Activated CD4-positive, alpha-beta T cell treated with anti-CD3 and anti-CD28 coated beads, Interleukin-2, amount 10 ng/mL, durations not matched to agents 24 days and 14 days (primary cell): ENCODE measurements at regions not wholly inside any gene's neighbourhood (a gene's known extent, or its start where the extent isn't known, plus 50 kb on each side); places are given as distances from the start of the nearest gene placed in this dataset.

Experiments used
- DNase-seq: peaks from one replicate; pipeline ENCODE4 v3.0.0; 2022
- H3K27ac Mint-ChIP-seq: one replicate; pipeline ENCODE4 v1.8.0; 2022; ENCODE audit warnings: mild to moderate bottlenecking, mixed read lengths
- H3K27me3 Mint-ChIP-seq: one replicate; pipeline ENCODE4 v1.8.0; 2022; ENCODE audit warnings: mixed read lengths
- H3K36me3 Mint-ChIP-seq: one replicate; pipeline ENCODE4 v1.8.0; 2022; ENCODE audit warnings: low read depth, mild to moderate bottlenecking, mixed read lengths
- H3K4me1 Mint-ChIP-seq: one replicate; pipeline ENCODE4 v1.8.0; 2021; ENCODE audit warnings: mixed read lengths
- H3K4me3 Mint-ChIP-seq: one replicate; pipeline ENCODE4 v1.8.0; 2022; ENCODE audit warnings: mild to moderate bottlenecking, moderate library complexity, mixed read lengths
- H3K9me3 Mint-ChIP-seq: one replicate; pipeline ENCODE4 v1.8.0; 2021; ENCODE audit warnings: mixed read lengths
- intact Hi-C: fragments of 100-400 bp; cut with micrococcal nuclease; formaldehyde crosslinking; loops from one replicate; pipeline ENCODE4 v1.15.1; 2023

DNA sequence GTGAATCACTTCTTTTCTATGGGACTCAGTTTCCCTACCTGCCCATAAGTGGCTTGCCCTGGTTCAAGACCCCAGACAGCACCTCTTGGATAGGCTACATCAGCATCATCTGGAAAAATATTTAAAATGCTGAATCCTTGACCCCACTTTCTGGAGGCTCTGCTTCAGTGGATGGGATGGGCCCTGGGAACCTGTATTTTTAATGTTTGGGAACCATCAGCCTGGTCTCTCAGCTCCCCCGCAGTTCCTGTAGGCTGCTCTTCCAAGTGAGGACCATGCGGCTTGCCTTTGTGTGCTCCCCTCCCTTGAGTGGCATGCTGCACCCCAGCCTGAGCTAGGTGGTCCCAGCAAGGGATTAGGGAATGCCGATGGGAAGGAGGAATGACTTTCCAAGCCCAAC lies 68.3 kb upstream of the CRHR1 start:
- no peaks in the 10 kb centered on the region for H3K4me1 Mint-ChIP-seq
- H3K9me3 Mint-ChIP-seq, result no peaks in the 10 kb centered on the region
- no peak overlapping the region for H3K4me3 Mint-ChIP-seq
- intact Hi-C loops, result no loop called here
- H3K27me3 Mint-ChIP-seq, result peaks cover 34% of the 10 kb centered on the region
- DNase-seq, result no peak
- H3K27ac Mint-ChIP-seq, result no peak overlapping the region
- no peaks in the 10 kb centered on the region for H3K36me3 Mint-ChIP-seq

DNA sequence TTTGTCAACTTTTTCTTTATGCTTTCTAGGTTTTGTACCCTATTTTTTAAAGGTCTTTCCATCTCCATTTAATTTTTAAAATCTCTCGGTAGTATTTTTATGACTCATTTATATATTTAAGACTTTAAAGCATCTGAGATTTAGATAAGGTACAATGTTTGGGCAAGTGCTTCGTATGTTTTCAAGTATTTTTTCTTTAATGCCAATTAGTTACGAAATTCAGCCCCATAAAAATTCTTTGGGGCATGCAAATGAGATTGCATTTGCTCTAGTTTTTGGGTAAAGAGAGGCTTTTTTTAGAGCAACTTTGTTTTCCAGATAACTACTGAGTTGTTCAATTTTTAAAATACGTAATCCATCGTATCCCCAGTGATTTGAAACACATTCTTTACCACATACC lies 65.3 kb upstream of the CRHR1 start:
- peaks cover under 1% of the 10 kb centered on the region for H3K9me3 Mint-ChIP-seq
- peaks cover 35% of the 10 kb centered on the region for H3K27me3 Mint-ChIP-seq
- H3K4me1 Mint-ChIP-seq, result no peaks in the 10 kb centered on the region
- H3K4me3 Mint-ChIP-seq, result no peak overlapping the region
- H3K36me3 Mint-ChIP-seq, result no peaks in the 10 kb centered on the region
- intact Hi-C loops, result no loop called here
- H3K27ac Mint-ChIP-seq, result no peak overlapping the region
- no peak for DNase-seq

DNA sequence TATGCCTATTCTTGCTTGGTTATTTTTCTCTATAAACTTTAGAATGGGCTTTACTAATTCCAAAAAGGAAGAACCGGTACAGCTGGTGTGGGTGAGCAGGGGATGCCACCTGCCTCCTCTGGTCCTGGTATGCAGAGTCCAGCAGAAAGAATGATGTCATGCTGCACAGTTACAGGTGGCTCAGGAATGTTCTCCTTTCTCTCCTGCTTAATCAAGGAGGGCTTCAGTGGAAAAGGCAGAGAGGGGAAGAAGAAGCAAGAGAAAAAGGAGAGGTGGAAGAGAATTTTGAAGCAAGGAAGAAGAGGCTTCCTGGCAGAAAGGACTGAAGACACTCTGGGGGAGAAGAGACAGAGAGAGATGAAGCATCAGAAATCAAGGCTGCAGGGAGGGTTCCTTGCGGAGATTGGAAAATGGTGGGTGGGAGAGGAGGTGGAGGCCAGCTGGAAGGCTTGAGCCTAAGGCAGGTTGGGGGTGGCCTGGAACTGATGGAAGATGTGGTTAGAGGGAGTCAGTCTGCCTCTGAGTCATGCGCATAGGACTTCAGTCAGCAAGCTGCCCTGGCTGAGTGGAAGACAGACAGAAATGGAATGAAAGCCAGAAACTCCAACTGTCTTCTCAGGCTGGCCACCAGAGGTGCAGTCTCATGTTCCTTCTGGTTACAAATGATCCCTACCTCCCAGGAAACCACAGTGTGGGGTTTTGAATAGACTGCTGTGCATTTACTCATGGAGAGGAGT lies 64.6 kb upstream of the CRHR1 start:
- Mint-ChIP-seq H3K36me3 (no peaks in the 10 kb centered on the region), H3K27me3 (peaks cover 38% of the 10 kb centered on the region), H3K4me3 (no peak overlapping the region), H3K4me1 (no peaks in the 10 kb centered on the region), H3K9me3 (peaks cover 3% of the 10 kb centered on the region), H3K27ac (no peak overlapping the region)
- no peak for DNase-seq
- intact Hi-C loops, result no loop called here

DNA sequence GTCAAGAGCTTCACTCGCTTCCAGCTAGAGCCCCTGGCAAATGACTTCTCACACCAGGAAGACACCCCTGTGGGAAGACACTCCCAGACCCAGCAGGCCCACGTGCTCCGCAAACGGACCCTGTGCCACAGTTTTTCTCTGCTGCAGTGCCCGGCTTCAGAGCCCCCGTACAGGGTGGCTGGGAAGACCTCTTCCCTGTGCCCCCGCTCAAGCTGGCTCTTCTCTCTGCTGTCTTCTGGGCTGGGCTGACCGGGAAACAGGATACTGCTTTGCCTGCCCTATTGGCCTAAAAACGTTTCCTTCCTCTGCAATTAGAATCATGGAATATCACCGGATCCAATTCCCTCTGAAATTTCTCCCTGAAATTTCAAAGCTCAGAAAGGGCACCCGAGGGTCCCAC lies 63.7 kb upstream of the CRHR1 start:
- no peak overlapping the region for H3K4me3 Mint-ChIP-seq
- H3K36me3 Mint-ChIP-seq, result no peaks in the 10 kb centered on the region
- H3K27me3 Mint-ChIP-seq, result peaks cover 35% of the 10 kb centered on the region
- H3K4me1 Mint-ChIP-seq, result no peaks in the 10 kb centered on the region
- DNase-seq, result no peak
- H3K9me3 Mint-ChIP-seq, result peaks cover 3% of the 10 kb centered on the region
- H3K27ac Mint-ChIP-seq, result no peak overlapping the region
- intact Hi-C loops, result no loop called here

DNA sequence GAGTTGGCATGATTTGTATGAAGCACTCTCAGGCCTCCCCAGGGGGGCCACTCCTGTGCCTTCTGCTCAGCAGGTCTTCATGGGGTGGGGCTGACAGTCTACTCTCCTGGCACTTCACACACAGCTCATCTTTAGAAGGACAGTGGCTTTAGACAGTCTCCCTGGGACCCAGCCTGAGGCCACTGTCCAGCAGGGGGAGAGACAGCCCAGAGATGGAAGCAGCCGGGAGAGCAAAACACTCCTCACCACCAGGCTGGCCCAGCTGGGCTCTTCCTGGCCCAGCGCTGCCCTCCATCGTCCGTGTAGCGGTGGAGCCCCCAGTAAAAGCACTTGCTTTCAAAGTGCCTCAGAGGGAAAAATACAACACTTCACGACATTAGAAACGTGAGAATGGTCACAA lies 62.0 kb upstream of the CRHR1 start:
- no peak for DNase-seq
- Mint-ChIP-seq H3K36me3 (no peaks in the 10 kb centered on the region), H3K27ac (no peak overlapping the region), H3K9me3 (peaks cover 3% of the 10 kb centered on the region), H3K4me3 (no peak overlapping the region), H3K4me1 (no peaks in the 10 kb centered on the region), H3K27me3 (peaks cover 39% of the 10 kb centered on the region)
- intact Hi-C loops, result no loop called here

DNA sequence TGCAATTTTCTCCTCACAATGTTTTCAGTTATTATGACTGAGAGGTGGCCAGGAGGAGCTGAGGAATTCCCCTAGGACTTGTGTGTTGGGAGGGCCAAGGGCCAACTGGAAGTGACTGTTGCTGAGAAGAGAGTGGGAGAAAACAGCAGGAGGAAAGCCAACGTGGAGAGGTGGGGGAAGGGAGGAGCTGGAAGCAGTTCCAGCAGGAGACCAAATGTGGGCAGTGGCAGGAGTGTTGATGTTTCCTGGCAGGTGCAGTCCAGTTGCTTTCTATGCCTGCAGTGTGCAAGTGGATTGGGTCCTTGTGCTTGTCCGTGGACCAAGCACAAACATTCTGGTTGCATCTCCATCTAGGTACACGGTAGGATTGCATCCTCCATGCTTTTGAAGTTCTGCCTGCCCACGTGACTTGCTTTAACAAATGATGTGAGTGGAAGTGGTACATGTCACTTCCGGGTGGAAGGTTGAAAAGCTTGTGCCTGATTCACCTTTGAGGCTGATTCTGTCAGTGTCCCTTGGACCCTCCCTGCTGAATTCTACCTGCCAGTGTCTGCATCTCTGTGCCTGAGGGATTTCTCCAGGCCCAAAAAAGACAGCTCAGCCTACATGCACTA lies 54.7 kb upstream of the CRHR1 start:
- intact Hi-C loops, result no loop called here
- no peaks in the 10 kb centered on the region for H3K36me3 Mint-ChIP-seq

DNA sequence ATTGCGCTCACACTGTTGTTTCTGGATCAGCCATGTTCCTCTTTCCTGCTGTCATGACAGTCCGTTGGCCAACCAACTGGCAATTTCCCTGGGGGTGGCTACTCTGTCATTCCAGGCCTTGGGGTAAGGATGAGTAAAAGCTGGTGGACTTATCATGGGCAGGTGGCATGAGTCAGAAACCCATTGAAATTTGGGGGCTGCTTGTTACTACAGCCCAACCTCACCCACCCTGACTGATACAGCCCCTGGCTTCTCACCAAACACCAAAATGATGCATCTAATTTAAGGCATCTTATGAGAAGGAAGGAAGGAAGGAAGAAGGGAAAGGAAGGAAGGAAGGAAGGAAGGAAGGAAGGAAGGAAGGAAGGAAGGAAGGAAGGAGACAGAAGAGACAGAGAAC lies 53.9 kb upstream of the CRHR1 start:
- intact Hi-C loops, result no loop called here
- Mint-ChIP-seq H3K27me3 (peaks cover 18% of the 10 kb centered on the region), H3K36me3 (no peaks in the 10 kb centered on the region), H3K9me3 (peaks cover 6% of the 10 kb centered on the region), H3K27ac (no peak overlapping the region), H3K4me1 (no peaks in the 10 kb centered on the region), H3K4me3 (no peak overlapping the region)
- no peak for DNase-seq

More for the DNA sequence above, 54.7 kb upstream of the CRHR1 start:
- DNase-seq, result no peak
- Mint-ChIP-seq H3K4me3 (no peak overlapping the region), H3K4me1 (no peaks in the 10 kb centered on the region), H3K9me3 (peaks cover 6% of the 10 kb centered on the region), H3K27me3 (peaks cover 19% of the 10 kb centered on the region), H3K27ac (no peak overlapping the region)

DNA sequence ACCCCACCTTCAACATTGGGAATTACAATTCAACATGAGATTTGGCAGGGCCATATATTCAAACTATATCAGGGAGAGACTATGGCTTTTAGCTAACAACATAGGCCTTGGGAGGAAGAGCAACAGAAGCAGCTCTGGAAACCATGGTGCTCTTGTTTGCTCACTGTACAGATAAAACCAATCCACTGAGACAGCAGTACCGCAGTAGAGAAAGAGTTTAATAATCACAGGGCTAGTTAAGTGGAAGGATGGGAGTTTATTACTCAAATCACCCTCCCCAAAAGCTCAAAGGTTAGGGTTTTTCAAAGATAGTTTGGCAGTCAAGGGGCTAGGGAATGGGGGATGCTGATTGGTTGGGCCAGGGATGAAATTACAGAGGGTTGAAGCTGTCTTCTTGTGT lies 52.7 kb upstream of the CRHR1 start:
- Mint-ChIP-seq H3K9me3 (peaks cover 6% of the 10 kb centered on the region), H3K36me3 (no peaks in the 10 kb centered on the region), H3K4me1 (no peaks in the 10 kb centered on the region), H3K27me3 (peaks cover 15% of the 10 kb centered on the region), H3K27ac (no peak overlapping the region), H3K4me3 (no peak overlapping the region)
- intact Hi-C loops, result no loop called here
- DNase-seq, result no peak

DNA sequence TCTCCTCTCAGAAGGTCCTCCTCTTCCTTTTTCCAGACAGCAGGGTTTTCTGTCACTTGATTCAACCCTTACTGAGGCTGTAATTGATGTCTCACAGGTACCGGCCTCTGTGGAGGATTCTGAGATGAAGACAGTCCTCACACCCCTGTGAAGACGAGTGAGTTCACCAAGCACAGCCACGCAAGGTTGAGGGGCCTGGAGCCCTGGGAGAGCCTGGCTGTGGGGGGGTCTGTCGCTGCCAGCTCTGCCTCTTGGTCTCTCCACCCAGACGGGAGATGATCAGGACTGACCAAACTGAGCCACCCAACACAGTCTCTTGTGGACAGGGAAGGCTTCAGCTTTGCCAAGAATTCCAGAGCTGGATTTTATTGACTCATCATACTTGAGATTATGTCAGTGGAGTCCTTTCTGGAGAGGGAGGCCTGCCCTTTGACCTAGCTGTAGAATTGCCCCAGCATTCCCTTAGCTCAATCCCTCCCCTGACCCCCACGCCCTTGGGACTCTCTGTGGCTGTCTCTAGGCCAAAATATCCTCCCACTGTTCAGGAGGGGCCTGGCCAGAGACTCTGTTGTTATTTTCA lies 51.1 kb upstream of the CRHR1 start:
- Mint-ChIP-seq H3K4me3 (no peak overlapping the region), H3K4me1 (no peaks in the 10 kb centered on the region), H3K27ac (no peak overlapping the region), H3K9me3 (peaks cover 6% of the 10 kb centered on the region), H3K27me3 (peaks cover 7% of the 10 kb centered on the region), H3K36me3 (no peaks in the 10 kb centered on the region)
- no peak for DNase-seq
- intact Hi-C loops, result no loop called here

DNA sequence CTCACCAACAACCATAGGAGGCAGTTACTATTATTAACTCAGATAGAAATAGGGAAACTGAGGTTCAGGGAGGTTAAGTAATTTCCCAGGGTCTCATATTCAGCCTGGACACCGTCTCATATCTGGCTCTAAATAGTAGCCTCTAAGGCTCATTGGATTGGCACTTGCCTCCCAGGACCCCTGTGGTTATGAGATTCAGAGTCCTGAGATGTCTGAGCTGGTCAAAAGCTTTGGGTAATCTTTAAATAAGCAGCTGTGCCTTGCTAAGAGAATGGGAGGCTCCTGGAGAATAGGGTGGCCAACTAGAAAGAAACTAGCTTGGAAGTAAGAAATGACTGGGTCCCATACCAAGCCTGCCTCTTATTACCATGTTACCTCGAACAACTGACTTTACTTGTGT lies 50.3 kb upstream of the CRHR1 start:
- intact Hi-C loops, result no loop called here
- peaks cover 13% of the 10 kb centered on the region for H3K27me3 Mint-ChIP-seq
- no peaks in the 10 kb centered on the region for H3K4me1 Mint-ChIP-seq
- no peaks in the 10 kb centered on the region for H3K36me3 Mint-ChIP-seq
- peaks cover 6% of the 10 kb centered on the region for H3K9me3 Mint-ChIP-seq
- H3K27ac Mint-ChIP-seq, result no peak overlapping the region
- no peak for DNase-seq
- no peak overlapping the region for H3K4me3 Mint-ChIP-seq
